H1 (cell line): ENCODE measurements at regions not wholly inside any gene's neighbourhood (a gene's known extent, or its start where the extent isn't known, plus 50 kb on each side); places are given as distances from the start of the nearest gene placed in this dataset.

Source experiments
- CTCF ChIA-PET: fragments of 300-600 bp; sonication (Branson Sonifier 250); formaldehyde crosslinking; loops from one replicate; lab custom pipeline; 2021; ENCODE audit not compliant: partially characterized antibody; lab: Charles Lee
- POLR2A ChIA-PET: fragments of 300-600 bp; sonication (Branson Sonifier 250); formaldehyde crosslinking; loops from one replicate; lab custom pipeline; 2021; ENCODE audit warnings: inconsistent platforms; ENCODE audit not compliant: partially characterized antibody; lab: Charles Lee
- DNase-seq, 2 experiments: peaks; one replicate each; pipeline versions ENCODE4 v3.0.0 to v3.0.0-alpha.2; 2010 to 2022; ENCODE audit warnings: low spot score in 2 of 2, low read depth in 1 of 2, mixed read lengths in 1 of 2
- FAIRE-seq: peaks from 2 replicates; lab custom pipeline; 2011; peaks lifted over from hg19 to GRCh38; lab: Jason Lieb, UNC
- H2AFZ ChIP-seq: 2 replicates; pipeline ENCODE4 v1.8.1; 2012; ENCODE audit warnings: low read length, inconsistent platforms
- H2AK5ac ChIP-seq: 2 replicates; pipeline ENCODE4 v1.6.1; 2013; ENCODE audit warnings: low read depth, low read length
- H2BK120ac ChIP-seq: replicated peaks from 2 replicates; pipeline ENCODE3; 2013; ENCODE audit warnings: low read depth, low read length, inconsistent platforms
- H2BK12ac ChIP-seq: 2 replicates; pipeline ENCODE4 v1.6.1; 2013; ENCODE audit warnings: low read depth, low read length
- H2BK15ac ChIP-seq: 2 replicates; pipeline ENCODE4 v1.6.1; 2013; ENCODE audit warnings: low read length
- H2BK20ac ChIP-seq: 2 replicates; pipeline ENCODE4 v1.6.1; 2013; ENCODE audit warnings: low read length
- H2BK5ac ChIP-seq: 2 replicates; pipeline ENCODE4 v1.6.1; 2013; ENCODE audit warnings: low read depth, low read length
- H3K14ac ChIP-seq: 2 replicates; pipeline ENCODE4 v1.6.1; 2013; ENCODE audit warnings: inconsistent platforms; ENCODE audit not compliant: insufficient read length
- H3K18ac ChIP-seq: 2 replicates; pipeline ENCODE4 v1.6.1; 2013; ENCODE audit warnings: low read length; ENCODE audit errors: extremely low read depth
- H3K23ac ChIP-seq: 2 replicates; pipeline ENCODE4 v1.6.1; 2013; ENCODE audit warnings: inconsistent platforms; ENCODE audit not compliant: insufficient read length
- H3K23me2 ChIP-seq: 2 replicates; pipeline ENCODE4 v1.6.1; 2013; ENCODE audit warnings: low read depth, low read length
- H3K27ac ChIP-seq: 2 replicates; pipeline ENCODE4 v1.6.1; 2011; ENCODE audit warnings: low read depth, low read length, inconsistent platforms
- H3K27me3 ChIP-seq, 4 experiments: replicated peaks in 1 of 4; 1 replicate in 1 of 4; 2 replicates in 3 of 4; pipeline versions ENCODE4 v1.6.1 to v1.8.1; 2011 to 2013; ENCODE audit warnings: low read length in 3 of 4, mild to moderate bottlenecking in 3 of 4, inconsistent platforms in 2 of 4, mixed read lengths in 2 of 4, moderate library complexity in 1 of 4; ENCODE audit not compliant: control insufficient read depth in 3 of 4, insufficient read depth in 3 of 4; ENCODE audit errors: extremely low read depth in 1 of 4
- H3K36me3 ChIP-seq, 4 experiments: 2 replicates each; pipeline versions ENCODE4 v1.6.1 to v1.8.1; 2011 to 2013; ENCODE audit warnings: mild to moderate bottlenecking in 4 of 4, low read length in 3 of 4, moderate library complexity in 2 of 4, control low read depth in 1 of 4, inconsistent platforms in 1 of 4; ENCODE audit not compliant: insufficient read depth in 4 of 4, control insufficient read depth in 2 of 4
- H3K4ac ChIP-seq: replicated peaks from 2 replicates; pipeline ENCODE3; 2013; ENCODE audit warnings: low read length, low read depth, mixed read lengths, inconsistent platforms; ENCODE audit not compliant: insufficient read length
- H3K4me1 ChIP-seq, 4 experiments: replicated peaks in 1 of 4; 1 replicate in 1 of 4; 2 replicates in 3 of 4; pipeline versions ENCODE4 v1.6.1 to v1.8.1; 2011 to 2013; ENCODE audit warnings: low read length in 3 of 4, inconsistent platforms in 2 of 4, mixed read lengths in 1 of 4; ENCODE audit not compliant: insufficient read depth in 4 of 4, control insufficient read depth in 3 of 4
- H3K4me2 ChIP-seq, 2 experiments: 2 replicates each; pipeline versions ENCODE4 v1.6.1 to v1.8.1; 2011 to 2013; ENCODE audit warnings: low read depth in 2 of 2, low read length in 2 of 2, control low read depth in 1 of 2, inconsistent platforms in 1 of 2, mild to moderate bottlenecking in 1 of 2; ENCODE audit not compliant: insufficient read depth in 1 of 2
- H3K4me3 ChIP-seq, 4 experiments: fragments of 200-600, 300-600 bp in 1 of 4; sonication (generic), shearing (Covaris generic), sonication (Bioruptor Twin) in 1 of 4; 2 replicates each; pipeline versions ENCODE4 v1.5.1 to v1.8.1; 2011 to 2016; ENCODE audit warnings: low read length in 4 of 4, low read depth in 3 of 4, control low read depth in 2 of 4, inconsistent platforms in 2 of 4, mild to moderate bottlenecking in 2 of 4, mixed read lengths in 1 of 4, moderate library complexity in 1 of 4; ENCODE audit not compliant: insufficient read depth in 2 of 4; ENCODE audit errors: extremely low read depth in 1 of 4
- H3K56ac ChIP-seq: replicated peaks from 2 replicates; pipeline ENCODE3; 2013; ENCODE audit warnings: low read depth, mild to moderate bottlenecking, mixed read lengths, low read length, inconsistent platforms; ENCODE audit not compliant: insufficient read length
- H3K79me1 ChIP-seq: 2 replicates; pipeline ENCODE4 v1.6.1; 2013; ENCODE audit warnings: low read depth, low read length, control low read depth
- H3K79me2 ChIP-seq, 2 experiments: 2 replicates each; pipeline versions ENCODE4 v1.6.1 to v1.8.1; 2012 to 2013; ENCODE audit warnings: low read length in 2 of 2, mild to moderate bottlenecking in 2 of 2, inconsistent platforms in 1 of 2; ENCODE audit not compliant: insufficient read depth in 2 of 2, control insufficient read depth in 1 of 2
- H3K9ac ChIP-seq, 4 experiments: replicated peaks in 1 of 4; 1 replicate in 1 of 4; 2 replicates in 3 of 4; pipeline versions ENCODE4 v1.6.1 to v1.8.1; 2011 to 2013; ENCODE audit warnings: low read depth in 3 of 4, low read length in 3 of 4, control low read depth in 2 of 4, mild to moderate bottlenecking in 2 of 4, moderate library complexity in 2 of 4, inconsistent platforms in 1 of 4; ENCODE audit errors: extremely low read depth in 1 of 4
- H3K9me3 ChIP-seq, 2 experiments: 2 replicates each; pipeline versions ENCODE4 v1.6.1 to v1.8.1; 2012 to 2013; ENCODE audit warnings: mild to moderate bottlenecking in 2 of 2, moderate library complexity in 2 of 2, control low read depth in 1 of 2, inconsistent platforms in 1 of 2, low read depth in 1 of 2, low read length in 1 of 2, mixed read lengths in 1 of 2; ENCODE audit not compliant: insufficient read depth in 2 of 2
- H4K20me1 ChIP-seq, 2 experiments: replicated peaks in 1 of 2; 2 replicates each; pipeline versions ENCODE3 to v1.8.1; 2011 to 2013; ENCODE audit warnings: inconsistent platforms in 2 of 2, low read length in 2 of 2, mild to moderate bottlenecking in 1 of 2; ENCODE audit not compliant: insufficient read depth in 2 of 2, control insufficient read depth in 1 of 2
- H4K5ac ChIP-seq: 2 replicates; pipeline ENCODE4 v1.6.1; 2013; ENCODE audit warnings: low read length, low read depth, mixed read lengths, inconsistent platforms; ENCODE audit not compliant: insufficient read length
- H4K8ac ChIP-seq: 2 replicates; pipeline ENCODE4 v1.8.0; 2013; ENCODE audit warnings: mild to moderate bottlenecking, moderate library complexity, low read length, inconsistent platforms; ENCODE audit not compliant: insufficient read depth; ENCODE audit errors: extremely low read depth
- H4K91ac ChIP-seq: replicated peaks from 2 replicates; pipeline ENCODE3; 2013; ENCODE audit warnings: low read length, mixed read lengths, inconsistent platforms; ENCODE audit not compliant: insufficient read length
- BCL11A ChIP-seq, 2 experiments: IDR thresholded peaks; one replicate each; pipeline ENCODE4 v1.6.1; 2011; ENCODE audit warnings: low read depth in 2 of 2, low read length in 2 of 2, mild to moderate bottlenecking in 2 of 2
- CHD2 ChIP-seq: IDR thresholded peaks from 2 replicates; pipeline ENCODE4 v1.6.1; 2012; ENCODE audit warnings: low read length, improper control_type of control experiment
- EGR1 ChIP-seq: IDR thresholded peaks from 2 replicates; pipeline ENCODE4 v1.6.1; 2011; ENCODE audit warnings: low read depth, low read length, borderline replicate concordance
- TAF7 ChIP-seq: optimal IDR thresholded peaks from 2 replicates; pipeline ENCODE3; 2011; ENCODE audit warnings: low read depth, mild to moderate bottlenecking, inconsistent platforms, low read length, moderate library complexity, borderline replicate concordance
- WGBS, 2 experiments: shearing (Covaris generic) in 1 of 2; methylation state at CpG; one replicate each; pipeline versions ENCODE4 v1.1.6 to v1.1.7; 2013 to 2015; ENCODE audit warnings: low lambda C conversion rate in 2 of 2, mixed read lengths in 2 of 2, inconsistent platforms in 1 of 2, low coverage in 1 of 2, missing lambda C conversion rate in 1 of 2; ENCODE audit not compliant: insufficient replicate concordance in 2 of 2, insufficient coverage in 1 of 2, insufficient read length in 1 of 2; ENCODE audit errors: extremely low coverage in 1 of 2, missing lambda C conversion rate in 1 of 2; 5-methylcytosine and 5-hydroxymethylcytosine counted together

- Histone ChIP-seq H4K5ac (no peak overlapping the region), H3K79me2 (no peaks in the 10 kb centered on the region), H3K4ac (no peak overlapping the region), H3K4me2 (no peak overlapping the region), H3K27me3 (no peaks in the 10 kb centered on the region), H2BK20ac (no peak overlapping the region), H3K14ac (no peak overlapping the region), H3K9me3 (peaks cover 0 to 2% of the 10 kb centered on the region in 2 experiments; a peak in 1 of 4 replicates), H2BK15ac (no peak overlapping the region), H3K79me1 (no peaks in the 10 kb centered on the region), H2BK5ac (no peak overlapping the region), H3K36me3 (no peaks in the 10 kb centered on the region), H3K56ac (no peak overlapping the region), H4K91ac (no peak overlapping the region), H3K9ac (no peak overlapping the region), H3K23ac (no peak overlapping the region), H3K27ac (no peak overlapping the region), H2AK5ac (no peak overlapping the region), H3K18ac (no peak overlapping the region), H3K4me3 (no peak overlapping the region), H2BK120ac (no peak overlapping the region), H2BK12ac (no peak overlapping the region), H4K20me1 (peaks cover 0 to 2% of the 10 kb centered on the region in 2 experiments), H2AFZ (no peak overlapping the region), H3K23me2 (peaks cover 6% of the 10 kb centered on the region; the same call in 1 of the 2 replicates), H4K8ac (no peak overlapping the region), H3K4me1 (no peaks in the 10 kb centered on the region)
- TF ChIP-seq CHD2 (no peak), TAF7 (no peak), BCL11A (IDR thresholded peaks at IDR 0.05; ENCODE audit: low read depth in 2 of 2, low read length in 2 of 2) (no peak), EGR1 (no peak)
- ChIA-PET POLR2A (interaction anchor here (0.6 kb wide), 1 partner anchor 719 kb away, joined by 3 read pairs; no protein-coding TSS in a partner anchor), CTCF (no interaction called here)
- no peak for FAIRE-seq
- 100% methylated on average over 10 of the region's 10 CpGs; no CpG with 5 or more reads in 1 of the 2 experiments for WGBS, 2 experiments
- no peak for DNase-seq
These were observed 589.6 kb downstream of the NPHP4 start for GRCh38 chr1:5402618-5403017.
